AG08395 (cell line): ENCODE measurements at regions not wholly inside any gene's neighbourhood (a gene's known extent, or its start where the extent isn't known, plus 50 kb on each side); places are given as distances from the start of the nearest gene placed in this dataset.
A peak's percentile ranks its signal among the peaks of the same experiment; 100 is the strongest.

ENCODE experiments used
- DNase-seq: peaks from one replicate; pipeline ENCODE4 v3.0.0; 2012; ENCODE audit warnings: mixed read lengths, low spot score

GRCh38 chr3:148297013-148297412 is 400.7 kb upstream of the AGTR1 start:
- no peak for DNase-seq

- DNase-seq = no peak
Observed at GRCh38 chr3:148307443-148307843, 390.3 kb upstream of the AGTR1 start.

GRCh38 chr3:148309390-148310035 is 388.2 kb upstream of the AGTR1 start:
- peak; percentile 54 for DNase-seq

- DNase-seq = no peak
Observed at GRCh38 chr3:148315756-148316155, 381.9 kb upstream of the AGTR1 start.

GRCh38 chr3:148318240-148318639 is 379.5 kb upstream of the AGTR1 start:
- DNase-seq = no peak

GRCh38 chr3:148319161-148319915 is 378.4 kb upstream of the AGTR1 start:
- peak; percentile 35 for DNase-seq

GRCh38 chr3:148319960-148320359 is 377.7 kb upstream of the AGTR1 start:
- no peak for DNase-seq

GRCh38 chr3:148329481-148330235 is 368.0 kb upstream of the AGTR1 start:
- DNase-seq = peak; percentile 7

GRCh38 chr3:148330542-148330941 is 367.2 kb upstream of the AGTR1 start:
- no peak for DNase-seq

GRCh38 chr3:148331081-148331846 is 366.4 kb upstream of the AGTR1 start:
- DNase-seq = no peak

GRCh38 chr3:148332509-148332908 is 365.2 kb upstream of the AGTR1 start:
- DNase-seq = no peak

- DNase-seq = no peak
Observed at GRCh38 chr3:148333091-148333490, 364.6 kb upstream of the AGTR1 start.

- DNase-seq = no peak
Observed at GRCh38 chr3:148335612-148336011, 362.1 kb upstream of the AGTR1 start.

GRCh38 chr3:148343416-148343815 is 354.3 kb upstream of the AGTR1 start:
- no peak for DNase-seq

GRCh38 chr3:148344521-148344920 is 353.2 kb upstream of the AGTR1 start:
- no peak for DNase-seq

- peak; percentile 32 for DNase-seq
Observed at GRCh38 chr3:148360051-148360450, 337.7 kb upstream of the AGTR1 start.

- DNase-seq = peak; percentile 48
Observed at GRCh38 chr3:148366743-148367410, 330.8 kb upstream of the AGTR1 start.

GRCh38 chr3:148367756-148368155 is 329.9 kb upstream of the AGTR1 start:
- no peak for DNase-seq

- no peak for DNase-seq
Observed at GRCh38 chr3:148369381-148369780, 328.3 kb upstream of the AGTR1 start.

- no peak for DNase-seq
Observed at GRCh38 chr3:148372206-148372875, 325.4 kb upstream of the AGTR1 start.

GRCh38 chr3:148373961-148374360 is 323.7 kb upstream of the AGTR1 start:
- no peak for DNase-seq
